ENCODE measurements at regions not wholly inside any gene's neighbourhood (a gene's known extent, or its start where the extent isn't known, plus 50 kb on each side); places are given as distances from the start of the nearest gene placed in this dataset.

- TF ChIP-seq E2F1 (CRISPR knock-in tag; IDR thresholded peaks at IDR 0.05) (no peak), CTCF (IDR thresholded peaks at IDR 0.05) (no peak), USF2 (CRISPR knock-in tag; IDR thresholded peaks at IDR 0.05) (no peak), JUN (CRISPR knock-in tag; IDR thresholded peaks at IDR 0.05) (no peak), ZNF138 (CRISPR knock-in tag; conservative IDR thresholded peaks at IDR 0.05) (no peak), ZMAT4 (CRISPR knock-in tag; IDR thresholded peaks at IDR 0.05) (no peak), ETV6 (CRISPR knock-in tag; IDR thresholded peaks at IDR 0.05) (no peak)
These were observed 258.2 kb upstream of the THUMPD2 start for GRCh38 chr2:40037303-40037702.

Data from WTC11 (cell line).